MCF 10A (cell line): ENCODE measurements at regions not wholly inside any gene's neighbourhood (a gene's known extent, or its start where the extent isn't known, plus 50 kb on each side); places are given as distances from the start of the nearest gene placed in this dataset.
A peak's percentile ranks its signal among the peaks of the same experiment; 100 is the strongest.

ENCODE experiments used
- BruUV-seq: library from RNA; stranded (reverse); fragments of 400-500 nt; replicated peaks from 2 replicates; lab custom pipeline; 2021; lab: Mats Ljungman, UMichigan
- CTCF ChIA-PET: fragments of 300-600 bp; sonication (Branson Sonifier 250); formaldehyde crosslinking; extraction: SDS; loops from one replicate; lab custom pipeline; 2021; ENCODE audit warnings: antibody characterized with exemption, inconsistent platforms; lab: Yijun Ruan, JAX
- POLR2A ChIA-PET: fragments of 300-600, 350-650 bp; sonication (Branson Sonifier 250); formaldehyde crosslinking; extraction: SDS; loops from one replicate; lab custom pipeline; 2020; ENCODE audit warnings: antibody characterized with exemption, inconsistent platforms; lab: Yijun Ruan, JAX
- DNase-seq: peaks from one replicate; pipeline ENCODE4 v3.0.0-alpha.2; 2018; ENCODE audit not compliant: unreplicated experiment
- H3K27ac Mint-ChIP-seq: one replicate; pipeline ENCODE4 v1.8.0; 2022; ENCODE audit warnings: mild to moderate bottlenecking, low read depth, mixed read lengths; ENCODE audit not compliant: unreplicated experiment
- H3K27me3 Mint-ChIP-seq: one replicate; pipeline ENCODE4 v1.8.0; 2022; ENCODE audit warnings: mixed read lengths; ENCODE audit not compliant: insufficient read depth, unreplicated experiment
- H3K36me3 Mint-ChIP-seq: one replicate; pipeline ENCODE4 v1.8.0; 2022; ENCODE audit warnings: mild to moderate bottlenecking, moderate library complexity, mixed read lengths; ENCODE audit not compliant: insufficient read depth, unreplicated experiment
- H3K4me1 Mint-ChIP-seq: one replicate; pipeline ENCODE4 v1.8.0; 2022; ENCODE audit warnings: mixed read lengths; ENCODE audit not compliant: insufficient read depth, unreplicated experiment
- H3K4me3 Mint-ChIP-seq: one replicate; pipeline ENCODE4 v1.8.0; 2022; ENCODE audit warnings: mild to moderate bottlenecking, moderate library complexity, mixed read lengths; ENCODE audit not compliant: unreplicated experiment
- H3K9me3 Mint-ChIP-seq: one replicate; pipeline ENCODE4 v1.8.0; 2022; ENCODE audit warnings: mixed read lengths; ENCODE audit not compliant: unreplicated experiment
- CTCF ChIP-seq: fragments of 200-600 bp; IDR thresholded peaks from one replicate; pipeline ENCODE4 v1.8.0; 2022; ENCODE audit warnings: antibody characterized with exemption, mild to moderate bottlenecking; ENCODE audit not compliant: unreplicated experiment
- intact Hi-C: fragments of 100-400 bp; cut with micrococcal nuclease; formaldehyde crosslinking; loops from 2 replicates; pipeline ENCODE4 v1.14.1; 2022

- CTCF ChIA-PET = no interaction called here
- no peaks in the 10 kb centered on the region for H3K27me3 Mint-ChIP-seq
- intact Hi-C loops = no loop called here
- H3K27ac Mint-ChIP-seq = no peak overlapping the region
- POLR2A ChIA-PET = no interaction called here
- H3K36me3 Mint-ChIP-seq = no peaks in the 10 kb centered on the region
- peaks cover 5% of the 10 kb centered on the region for H3K4me1 Mint-ChIP-seq
- TF ChIP-seq CTCF = no peak
- peaks cover 13% of the 10 kb centered on the region for H3K9me3 Mint-ChIP-seq
- BruUV-seq = no TSS peak
- DNase-seq = no peak
- no peak overlapping the region for H3K4me3 Mint-ChIP-seq
Observed at GRCh38 chr14:42673963-42674362, 1067.3 kb downstream of the LRFN5 start.

- H3K4me3 Mint-ChIP-seq = no peak overlapping the region
- DNase-seq = peak; percentile 20
Observed at GRCh38 chr14:42671636-42672035, 1065.0 kb downstream of the LRFN5 start.

GRCh38 chr14:42665083-42665482 lies 1058.4 kb downstream of the LRFN5 start:
- intact Hi-C loops = no loop called here
- Mint-ChIP-seq H3K27ac (no peak overlapping the region), H3K4me1 (no peaks in the 10 kb centered on the region), H3K9me3 (peaks cover 11% of the 10 kb centered on the region), H3K36me3 (no peaks in the 10 kb centered on the region), H3K27me3 (no peaks in the 10 kb centered on the region), H3K4me3 (no peak overlapping the region)
- ChIA-PET POLR2A (no interaction called here), CTCF (no interaction called here)
- no TSS peak for BruUV-seq
- TF ChIP-seq CTCF = no peak
- DNase-seq = peak; percentile 24

More at GRCh38 chr14:42671636-42672035, 1065.0 kb downstream of the LRFN5 start:
- Mint-ChIP-seq H3K36me3 (no peaks in the 10 kb centered on the region), H3K4me1 (peaks cover 5% of the 10 kb centered on the region), H3K27me3 (no peaks in the 10 kb centered on the region), H3K27ac (no peak overlapping the region), H3K9me3 (peaks cover 13% of the 10 kb centered on the region)
- BruUV-seq = no TSS peak
- POLR2A ChIA-PET = no interaction called here
- intact Hi-C loops = no loop called here
- TF ChIP-seq CTCF = no peak
- CTCF ChIA-PET = interaction anchor here (0.7 kb wide), 1 partner anchor 68 kb away, joined by 3 read pairs; no protein-coding TSS in a partner anchor

- Mint-ChIP-seq H3K4me1 (no peaks in the 10 kb centered on the region), H3K27ac (no peak overlapping the region), H3K27me3 (no peaks in the 10 kb centered on the region), H3K4me3 (no peak overlapping the region), H3K36me3 (no peaks in the 10 kb centered on the region), H3K9me3 (peaks cover 11% of the 10 kb centered on the region)
- DNase-seq = no peak
- BruUV-seq = no TSS peak
- POLR2A ChIA-PET = no interaction called here
- intact Hi-C loops = no loop called here
- TF ChIP-seq CTCF = no peak
- CTCF ChIA-PET = no interaction called here
Observed at GRCh38 chr14:42664190-42664589, 1057.5 kb downstream of the LRFN5 start.
